ENCODE measurements at regions not wholly inside any gene's neighbourhood (a gene's known extent, or its start where the extent isn't known, plus 50 kb on each side); places are given as distances from the start of the nearest gene placed in this dataset.

DNA sequence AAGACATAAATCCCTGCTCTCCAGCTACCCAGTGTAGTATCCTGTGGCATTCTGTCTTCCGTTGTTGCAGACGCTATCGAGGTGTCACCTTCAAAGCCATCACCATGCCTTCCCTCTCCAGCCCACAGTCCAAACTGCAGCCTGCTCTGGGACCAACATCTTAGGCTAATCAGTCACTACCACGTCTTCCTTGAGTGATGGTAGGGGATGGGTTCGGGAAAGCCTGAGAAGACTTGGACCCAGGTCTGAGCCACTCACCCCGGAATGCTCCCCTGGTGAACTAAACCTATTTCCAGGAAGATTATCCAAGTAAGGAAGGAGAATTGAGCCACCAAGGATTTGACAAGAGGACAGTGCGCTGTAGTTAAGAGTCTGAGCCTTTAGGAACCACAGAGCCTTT, 52.9 kb upstream of the IRX1 start:
- FAIRE-seq (no peak), DNase-seq (ENCODE audit: low read depth) (no peak)
- no peak overlapping the region for H3K4me3 ChIP-seq (ENCODE audit: low read depth, low read length)
- TF ChIP-seq, protein P1, sequence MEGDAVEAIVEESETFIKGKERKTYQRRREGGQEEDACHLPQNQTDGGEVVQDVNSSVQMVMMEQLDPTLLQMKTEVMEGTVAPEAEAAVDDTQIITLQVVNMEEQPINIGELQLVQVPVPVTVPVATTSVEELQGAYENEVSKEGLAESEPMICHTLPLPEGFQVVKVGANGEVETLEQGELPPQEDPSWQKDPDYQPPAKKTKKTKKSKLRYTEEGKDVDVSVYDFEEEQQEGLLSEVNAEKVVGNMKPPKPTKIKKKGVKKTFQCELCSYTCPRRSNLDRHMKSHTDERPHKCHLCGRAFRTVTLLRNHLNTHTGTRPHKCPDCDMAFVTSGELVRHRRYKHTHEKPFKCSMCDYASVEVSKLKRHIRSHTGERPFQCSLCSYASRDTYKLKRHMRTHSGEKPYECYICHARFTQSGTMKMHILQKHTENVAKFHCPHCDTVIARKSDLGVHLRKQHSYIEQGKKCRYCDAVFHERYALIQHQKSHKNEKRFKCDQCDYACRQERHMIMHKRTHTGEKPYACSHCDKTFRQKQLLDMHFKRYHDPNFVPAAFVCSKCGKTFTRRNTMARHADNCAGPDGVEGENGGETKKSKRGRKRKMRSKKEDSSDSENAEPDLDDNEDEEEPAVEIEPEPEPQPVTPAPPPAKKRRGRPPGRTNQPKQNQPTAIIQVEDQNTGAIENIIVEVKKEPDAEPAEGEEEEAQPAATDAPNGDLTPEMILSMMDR (IDR thresholded peaks at IDR 0.05; ENCODE audit: insufficient read depth, low read length, severe bottlenecking): no peak
- no peaks in the 10 kb centered on the region for H3K36me3 ChIP-seq (ENCODE audit: control insufficient read depth, insufficient read depth, low read length)
- no peaks in the 10 kb centered on the region for H3K27me3 ChIP-seq (ENCODE audit: control insufficient read depth, insufficient read depth, low read length)

DNA sequence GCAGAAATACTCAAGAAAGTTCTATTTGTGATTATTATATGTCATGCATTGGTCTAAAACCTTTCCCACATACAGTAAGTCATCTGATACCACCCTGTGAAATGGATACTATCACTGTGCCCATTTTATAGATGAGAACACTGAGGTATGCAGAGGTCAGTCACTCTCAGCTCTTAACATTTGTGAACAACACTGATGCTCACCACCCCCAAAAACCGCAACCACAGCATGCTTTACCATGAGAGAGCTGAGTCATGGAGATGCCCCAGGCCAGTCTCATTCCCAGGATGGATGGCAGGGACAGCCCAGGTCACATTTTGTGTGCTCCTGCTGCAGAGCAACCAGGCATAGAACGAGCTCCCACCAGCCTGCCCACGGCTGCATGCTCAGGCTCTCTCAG, 53.5 kb upstream of the IRX1 start:
- FAIRE-seq (no peak), DNase-seq (ENCODE audit: low read depth) (no peak)
- TF ChIP-seq, protein P1 (IDR thresholded peaks at IDR 0.05; ENCODE audit: insufficient read depth, low read length, severe bottlenecking): no peak

DNA sequence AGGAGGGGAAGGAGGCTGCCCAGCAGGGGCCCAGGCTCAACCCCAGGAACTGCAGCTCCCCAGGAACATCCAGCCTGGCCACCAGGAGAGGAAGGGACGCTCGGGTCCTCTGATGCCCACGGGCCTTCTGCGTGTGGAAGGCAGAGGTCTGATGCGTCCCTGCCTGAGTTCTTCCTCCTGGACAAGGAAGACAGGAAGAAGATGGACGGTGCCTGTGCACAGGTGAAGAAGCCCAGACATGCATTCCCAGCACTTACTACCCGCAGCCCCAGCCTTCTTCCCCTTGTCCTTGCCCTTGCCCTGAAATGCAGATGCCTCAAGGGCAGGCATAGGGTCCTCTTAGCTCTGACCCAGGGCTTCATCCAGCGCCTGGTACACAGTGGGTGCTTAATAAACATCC, 56.7 kb upstream of the IRX1 start:
- Histone ChIP-seq H3K27me3 (ENCODE audit: control insufficient read depth, insufficient read depth, low read length) (no peaks in the 10 kb centered on the region), H3K4me3 (ENCODE audit: low read depth, low read length) (no peak overlapping the region), H3K36me3 (ENCODE audit: control insufficient read depth, insufficient read depth, low read length) (no peaks in the 10 kb centered on the region)
- no peak for FAIRE-seq
- no peak for DNase-seq (ENCODE audit: low read depth)
- TF ChIP-seq, protein P1 (IDR thresholded peaks at IDR 0.05; ENCODE audit: insufficient read depth, low read length, severe bottlenecking): no peak

More for the DNA sequence above, 53.5 kb upstream of the IRX1 start:
- Histone ChIP-seq H3K27me3 (ENCODE audit: control insufficient read depth, insufficient read depth, low read length) (no peaks in the 10 kb centered on the region), H3K36me3 (ENCODE audit: control insufficient read depth, insufficient read depth, low read length) (no peaks in the 10 kb centered on the region), H3K4me3 (ENCODE audit: low read depth, low read length) (no peak overlapping the region)

DNA sequence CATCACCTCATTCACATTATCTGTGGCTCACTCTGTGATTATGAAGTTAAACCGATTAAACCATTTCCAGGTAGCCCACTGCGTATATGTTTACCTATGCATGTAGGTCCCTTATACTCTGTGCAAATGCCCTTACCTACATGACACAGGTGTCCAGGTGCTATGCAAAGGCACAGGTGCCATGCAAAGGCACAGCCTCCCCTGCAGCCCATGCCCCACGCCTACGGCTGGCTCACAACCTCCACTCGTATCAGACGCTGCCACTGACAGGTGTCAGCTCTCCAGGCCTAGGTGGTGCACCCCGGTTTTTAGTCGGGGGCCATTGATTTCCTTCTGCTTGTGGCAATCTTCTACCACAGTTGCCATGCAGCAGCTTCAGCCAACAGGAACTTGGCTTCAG, 57.7 kb upstream of the IRX1 start:
- DNase-seq (ENCODE audit: low read depth): no peak
- H3K4me3 ChIP-seq (ENCODE audit: low read depth, low read length): no peak overlapping the region
- TF ChIP-seq, protein P1 (IDR thresholded peaks at IDR 0.05; ENCODE audit: insufficient read depth, low read length, severe bottlenecking): no peak
- H3K27me3 ChIP-seq (ENCODE audit: control insufficient read depth, insufficient read depth, low read length): no peaks in the 10 kb centered on the region
- H3K36me3 ChIP-seq (ENCODE audit: control insufficient read depth, insufficient read depth, low read length): no peaks in the 10 kb centered on the region
- FAIRE-seq: no peak

DNA sequence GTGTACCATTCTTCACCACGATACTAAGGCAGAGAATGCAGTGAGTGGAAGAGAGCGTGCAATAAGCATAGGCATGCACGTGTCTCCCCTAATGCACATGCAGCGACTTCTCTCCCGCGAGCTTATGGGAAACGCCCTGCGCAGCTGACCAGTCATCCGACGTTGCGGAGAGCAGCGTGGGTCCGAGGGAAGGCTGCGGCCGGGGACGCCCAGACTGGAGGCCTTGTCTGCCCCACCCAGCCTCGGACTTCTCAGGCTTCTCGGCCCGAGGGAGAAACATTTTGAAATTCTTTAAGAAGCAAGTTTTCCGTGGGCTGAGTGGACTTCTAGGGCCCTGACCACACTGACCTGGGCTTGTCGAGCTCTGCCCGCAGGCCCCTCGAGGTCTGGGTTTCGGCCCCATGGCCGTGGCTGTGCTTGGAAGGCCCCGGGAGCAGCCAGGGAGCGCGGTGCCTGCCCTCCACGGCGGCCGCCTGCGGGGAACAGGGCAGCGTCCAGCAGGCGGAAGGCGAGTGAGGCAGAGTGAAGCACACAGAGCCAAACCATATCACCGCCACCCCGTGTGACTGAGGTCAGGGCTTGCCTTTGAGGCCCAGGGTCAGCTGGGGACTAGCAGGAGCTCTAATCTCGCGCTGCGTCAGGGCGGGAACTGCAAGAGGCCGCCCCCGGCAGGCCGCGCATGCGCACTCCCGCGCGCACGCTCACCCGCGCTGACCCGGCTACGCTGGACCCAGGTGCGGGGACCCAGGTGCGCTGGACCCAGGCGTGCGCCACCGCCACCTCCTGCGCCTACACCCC, 60.0 kb upstream of the IRX1 start:
- H3K36me3 ChIP-seq (ENCODE audit: control insufficient read depth, insufficient read depth, low read length): no peaks in the 10 kb centered on the region
- no peaks in the 10 kb centered on the region for H3K27me3 ChIP-seq (ENCODE audit: control insufficient read depth, insufficient read depth, low read length)
- no peak overlapping the region for H3K4me3 ChIP-seq (ENCODE audit: low read depth, low read length)
- FAIRE-seq (no peak), DNase-seq (ENCODE audit: low read depth) (no peak)
- TF ChIP-seq, protein P1 (IDR thresholded peaks at IDR 0.05; ENCODE audit: insufficient read depth, low read length, severe bottlenecking): no peak

DNA sequence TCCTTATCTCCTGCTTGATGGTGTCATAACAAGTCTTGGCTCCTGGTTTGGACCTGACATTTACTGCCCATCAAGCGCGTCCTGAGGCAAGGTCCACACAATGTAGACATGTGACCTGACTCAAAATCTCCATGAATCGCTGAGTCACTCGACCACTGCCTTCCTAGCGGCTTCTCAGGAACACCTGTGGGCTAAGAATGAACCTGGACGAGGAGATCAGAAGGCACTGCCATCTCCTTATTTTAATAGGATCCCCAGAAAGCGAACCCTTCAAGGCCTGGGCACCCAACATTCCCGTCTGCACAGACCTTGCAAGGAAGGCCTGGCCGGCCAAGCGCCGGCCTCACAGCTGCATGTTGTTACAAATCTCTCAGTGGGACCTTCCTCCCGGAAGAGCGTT, 60.6 kb upstream of the IRX1 start:
- H3K27me3 ChIP-seq (ENCODE audit: control insufficient read depth, insufficient read depth, low read length): no peaks in the 10 kb centered on the region
- no peak overlapping the region for H3K4me3 ChIP-seq (ENCODE audit: low read depth, low read length)
- TF ChIP-seq, protein P1 (IDR thresholded peaks at IDR 0.05; ENCODE audit: insufficient read depth, low read length, severe bottlenecking): no peak
- no peaks in the 10 kb centered on the region for H3K36me3 ChIP-seq (ENCODE audit: control insufficient read depth, insufficient read depth, low read length)
- FAIRE-seq (no peak), DNase-seq (ENCODE audit: low read depth) (no peak)
